ENCODE measurements at regions not wholly inside any gene's neighbourhood (a gene's known extent, or its start where the extent isn't known, plus 50 kb on each side); places are given as distances from the start of the nearest gene placed in this dataset.

- TF ChIP-seq CTCF (conservative IDR thresholded peaks at IDR 0.05; ENCODE audit: low read length): no peak
- no peak for TF ChIP-seq EZH2phosphoT487 (IDR thresholded peaks at IDR 0.05; ENCODE audit: borderline replicate concordance, low read depth, low read length)
These were observed 470.8 kb upstream of the SEMA3A start for GRCh38 chr7:84665339-84665738.
